NCI-H1930 (cell line): ENCODE measurements at regions not wholly inside any gene's neighbourhood (a gene's known extent, or its start where the extent isn't known, plus 50 kb on each side); places are given as distances from the start of the nearest gene placed in this dataset.

Source experiments
- DNase-seq, 2 experiments: peaks; one replicate each; lab custom pipeline; 2025; lab: John Stamatoyannopoulos, UW

- DNase-seq: no peak
These were observed 198.4 kb upstream of the KIAA1217 start for GRCh38 chr10:24010436-24010970.

- DNase-seq: no peak
These were observed 196.6 kb upstream of the KIAA1217 start for GRCh38 chr10:24012249-24012803.

GRCh38 chr10:24027107-24027506 lies 181.8 kb upstream of the KIAA1217 start:
- DNase-seq: no peak

DNA sequence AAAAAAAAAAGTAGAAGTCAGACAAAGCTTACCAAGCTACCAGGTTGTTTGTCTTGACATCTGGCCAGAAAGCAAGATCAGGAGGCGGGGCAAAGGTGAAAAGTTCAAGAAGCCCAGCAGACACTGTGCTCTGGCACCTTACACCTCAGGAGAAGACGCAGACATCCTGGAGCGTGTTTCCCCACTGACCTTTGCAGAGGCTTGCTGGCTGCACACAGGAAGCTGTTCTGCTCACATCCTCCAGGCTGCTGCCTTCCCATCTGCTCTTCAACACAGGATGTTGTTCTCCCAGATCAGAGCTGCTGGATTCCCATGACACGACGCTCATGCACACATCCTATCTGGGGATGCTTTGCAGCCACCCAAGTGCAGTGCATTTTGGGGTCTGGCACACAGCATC lies 174.4 kb upstream of the KIAA1217 start:
- DNase-seq: no peak

DNA sequence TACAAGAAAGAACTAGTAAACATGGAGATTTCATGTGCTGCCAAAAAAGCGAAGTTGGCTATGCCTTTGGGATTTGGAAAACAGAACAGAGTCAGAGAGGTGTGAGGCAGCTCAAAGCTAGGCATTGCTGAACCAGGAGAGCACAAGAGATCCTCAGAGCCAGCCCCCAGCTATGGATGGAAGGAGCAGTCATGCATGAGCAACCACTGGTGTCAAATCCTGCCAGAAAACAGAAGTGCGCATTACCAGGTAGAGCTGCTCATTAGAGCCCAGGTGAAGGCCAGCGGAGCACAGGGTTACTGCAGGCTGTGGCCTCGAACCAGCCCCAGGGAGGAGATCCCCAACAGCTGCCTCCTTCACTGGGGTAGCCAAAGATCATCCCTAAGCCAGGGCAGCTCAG lies 173.2 kb upstream of the KIAA1217 start:
- no peak for DNase-seq

DNA sequence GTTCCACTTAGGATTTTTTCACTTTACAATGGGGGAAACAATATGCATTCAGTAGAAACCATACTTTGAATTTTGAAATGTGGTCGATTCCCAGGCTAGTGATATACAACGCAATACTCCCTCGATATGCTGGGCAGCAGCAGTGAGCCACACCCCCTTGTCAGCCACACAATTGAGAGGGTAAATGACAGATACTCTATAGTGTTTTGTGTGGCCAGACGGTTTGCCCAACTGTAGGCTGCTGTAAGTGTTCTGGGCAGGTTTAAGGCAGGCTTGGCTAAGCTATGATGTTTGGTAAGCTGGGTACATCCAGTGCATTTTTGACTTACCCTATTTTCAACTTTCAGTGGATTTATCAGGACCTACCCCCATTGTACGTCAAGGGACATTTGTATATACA lies 169.6 kb upstream of the KIAA1217 start:
- no peak for DNase-seq

GRCh38 chr10:24039897-24040296 lies 169.0 kb upstream of the KIAA1217 start:
- DNase-seq: no peak

GRCh38 chr10:24041034-24041433 lies 167.9 kb upstream of the KIAA1217 start:
- no peak for DNase-seq

- DNase-seq: no peak
These were observed 167.1 kb upstream of the KIAA1217 start for GRCh38 chr10:24041834-24042233.

DNA sequence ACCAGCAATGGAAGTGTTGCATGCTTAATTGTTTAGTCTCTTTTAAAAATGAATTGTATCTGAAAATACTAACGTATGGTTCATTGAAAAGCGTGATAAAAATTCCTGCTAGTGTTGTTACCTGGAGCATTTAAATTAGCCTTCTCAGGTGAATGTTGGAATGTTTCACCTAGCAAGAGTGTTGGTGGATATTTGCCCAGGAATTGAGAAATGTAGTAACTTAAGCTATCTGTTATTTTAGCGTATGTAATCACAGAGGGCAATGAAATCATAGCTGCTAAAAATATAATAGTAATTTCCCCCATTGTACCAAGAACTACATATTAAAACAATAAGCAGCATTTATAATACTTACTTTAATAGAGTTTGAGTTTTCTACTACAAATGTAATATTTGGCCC lies 166.1 kb upstream of the KIAA1217 start:
- DNase-seq: no peak

- DNase-seq: no peak
These were observed 162.9 kb upstream of the KIAA1217 start for GRCh38 chr10:24046060-24046459.

DNA sequence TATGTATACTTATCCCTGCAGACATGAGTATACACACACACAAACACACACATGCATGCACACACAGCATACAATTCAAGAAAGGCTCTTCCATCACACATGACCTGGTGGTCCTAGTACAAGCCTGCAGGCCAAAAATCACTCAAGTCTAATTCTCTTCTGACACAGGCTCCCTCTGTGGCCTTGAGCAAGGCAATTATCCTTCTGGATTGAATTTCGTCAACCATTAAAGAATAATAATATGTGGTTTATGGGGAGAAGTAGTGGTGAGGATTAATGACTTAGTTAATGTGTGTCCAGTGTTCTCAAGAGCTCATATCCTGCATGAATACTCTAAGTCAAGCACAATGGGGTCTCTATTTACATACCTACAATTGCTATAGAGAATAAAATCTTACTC lies 161.8 kb upstream of the KIAA1217 start:
- no peak for DNase-seq

DNA sequence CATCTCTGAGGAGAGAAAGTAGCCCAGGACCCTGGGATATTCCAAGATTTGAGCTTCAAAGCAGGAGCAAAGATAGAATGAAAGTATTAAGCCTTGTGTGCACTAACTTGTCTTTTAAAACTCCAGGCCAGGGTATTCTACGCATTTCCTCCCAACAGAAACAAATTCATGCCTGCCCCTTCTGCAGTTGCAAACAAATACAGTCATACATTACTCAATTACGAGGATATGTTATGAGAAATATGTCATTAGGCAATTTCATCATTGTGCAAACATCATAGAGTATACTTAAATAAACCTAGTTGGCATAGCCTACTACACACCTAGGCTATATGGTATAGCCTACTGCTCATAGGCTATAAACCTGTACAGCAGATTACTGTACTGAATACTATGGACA lies 154.5 kb upstream of the KIAA1217 start:
- no peak for DNase-seq

DNA sequence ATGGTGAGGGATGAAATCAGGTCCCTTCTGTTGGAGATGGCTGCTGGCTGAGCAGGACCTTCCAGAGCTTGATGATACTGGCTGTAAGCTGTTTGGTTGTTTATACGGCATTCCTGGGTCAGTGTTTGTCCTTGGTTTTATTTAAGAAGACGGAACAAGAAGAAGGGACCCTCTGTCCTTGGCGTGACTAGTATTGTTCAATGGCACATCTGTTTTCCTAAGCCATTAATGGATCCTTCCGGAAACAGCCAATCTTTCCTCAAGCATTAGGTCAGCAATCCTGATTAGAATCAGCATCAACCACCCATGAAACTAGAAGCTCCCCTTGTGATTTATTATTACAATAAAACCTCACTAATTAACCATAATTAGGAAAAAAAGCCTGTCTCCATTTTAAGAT lies 128.7 kb upstream of the KIAA1217 start:
- no peak for DNase-seq

DNA sequence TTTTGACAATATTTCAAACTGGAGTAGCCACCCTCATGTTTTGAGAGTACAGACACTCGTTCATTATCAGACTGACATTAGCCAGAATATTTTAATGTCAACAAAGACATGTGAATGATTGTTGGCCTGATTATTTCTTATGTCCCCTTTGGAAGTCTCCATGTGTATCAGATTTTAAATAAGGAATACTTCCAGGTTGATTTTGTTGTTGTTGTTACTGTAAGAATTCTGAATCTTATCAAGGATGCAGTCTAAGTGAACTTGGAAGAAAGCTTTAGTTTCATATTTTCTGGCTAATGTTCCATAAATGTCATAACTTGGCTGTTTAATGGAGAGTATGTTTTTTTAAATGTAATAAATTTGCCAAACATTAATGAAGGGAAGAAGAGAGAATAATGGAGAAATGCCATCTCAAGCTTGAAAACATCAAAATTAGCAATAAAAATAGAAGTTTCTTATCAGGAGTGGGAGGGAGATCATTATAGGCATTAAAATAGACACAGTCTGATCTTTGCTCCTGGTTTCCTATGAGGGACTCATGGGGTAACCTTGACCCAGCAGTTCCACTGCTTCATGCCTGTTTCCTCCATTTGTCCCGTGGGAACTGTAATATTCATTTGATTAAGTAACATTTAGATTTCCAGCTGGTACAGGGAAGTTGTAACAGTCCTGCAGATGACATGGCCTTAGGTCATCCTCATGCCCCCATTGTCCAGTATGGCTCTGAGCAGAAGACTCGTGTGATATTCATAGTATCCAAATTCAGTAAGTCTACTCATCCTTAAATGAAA lies 122.4 kb upstream of the KIAA1217 start:
- no peak for DNase-seq

GRCh38 chr10:24091256-24091655 lies 117.7 kb upstream of the KIAA1217 start:
- no peak for DNase-seq

GRCh38 chr10:24096281-24096680 lies 112.7 kb upstream of the KIAA1217 start:
- DNase-seq: no peak

DNA sequence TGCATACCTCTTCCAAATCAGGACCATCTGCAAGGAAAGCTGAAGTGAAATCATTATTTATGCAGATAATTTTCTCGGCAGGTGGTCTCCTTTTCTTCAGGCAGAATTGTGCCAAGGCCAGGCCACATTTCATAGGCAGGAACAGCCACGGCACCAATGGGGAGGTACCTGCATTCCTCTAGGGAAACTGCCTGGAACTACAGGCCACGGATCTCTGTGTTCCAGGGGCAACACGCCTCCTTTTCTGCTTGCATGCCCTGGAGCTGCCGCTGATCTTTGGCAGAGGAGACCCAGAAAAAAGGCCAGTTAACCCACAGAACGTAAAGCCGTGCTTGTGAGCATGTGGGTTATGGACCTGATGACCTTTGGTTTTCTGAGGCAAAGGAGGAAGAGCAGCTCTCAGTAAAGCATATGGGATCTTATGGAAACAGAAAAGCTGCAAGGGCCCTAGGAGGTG lies 111.2 kb upstream of the KIAA1217 start:
- no peak for DNase-seq

- DNase-seq: no peak
These were observed 104.0 kb upstream of the KIAA1217 start for GRCh38 chr10:24104895-24105294.

DNA sequence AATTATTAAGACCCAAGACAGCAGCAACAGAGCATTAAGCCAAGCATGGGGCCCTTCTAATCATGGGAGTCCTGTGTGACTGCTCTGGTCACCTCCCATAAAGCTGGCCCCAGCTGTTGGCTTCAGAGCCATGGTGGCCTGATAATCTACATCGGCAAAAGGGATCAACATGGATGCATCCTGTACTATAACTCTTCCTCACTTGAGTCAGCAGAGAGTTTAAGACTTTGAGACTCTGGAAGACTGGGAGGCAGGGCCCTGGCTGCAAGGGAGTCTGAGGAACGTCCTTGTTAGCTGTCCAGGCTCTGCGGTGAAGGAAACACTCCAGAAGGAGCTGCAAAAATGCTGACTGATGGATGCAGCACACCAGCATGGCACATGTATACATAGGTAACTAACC lies 95.0 kb upstream of the KIAA1217 start:
- DNase-seq: no peak

- DNase-seq: no peak
These were observed 94.4 kb upstream of the KIAA1217 start for GRCh38 chr10:24114556-24114955.

DNA sequence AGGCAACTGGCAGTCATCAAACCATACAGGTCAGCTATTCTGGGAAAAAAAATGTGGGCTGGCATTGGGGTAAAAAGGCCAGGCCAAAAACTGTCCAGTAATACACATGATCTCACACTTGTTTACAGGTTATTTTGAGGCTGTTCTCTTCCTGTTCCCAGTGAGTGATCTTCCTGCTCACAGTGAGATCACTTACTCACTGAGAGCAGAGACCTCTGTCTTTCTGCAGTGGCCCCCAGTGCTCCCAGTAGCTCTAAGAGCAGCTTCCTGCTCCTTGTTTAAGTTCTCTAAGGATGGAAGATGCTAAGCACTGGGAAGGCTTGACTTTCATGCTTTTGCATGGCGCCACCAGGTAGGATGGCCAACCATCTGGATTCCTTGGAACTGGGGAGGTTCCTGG lies 93.5 kb upstream of the KIAA1217 start:
- no peak for DNase-seq

DNA sequence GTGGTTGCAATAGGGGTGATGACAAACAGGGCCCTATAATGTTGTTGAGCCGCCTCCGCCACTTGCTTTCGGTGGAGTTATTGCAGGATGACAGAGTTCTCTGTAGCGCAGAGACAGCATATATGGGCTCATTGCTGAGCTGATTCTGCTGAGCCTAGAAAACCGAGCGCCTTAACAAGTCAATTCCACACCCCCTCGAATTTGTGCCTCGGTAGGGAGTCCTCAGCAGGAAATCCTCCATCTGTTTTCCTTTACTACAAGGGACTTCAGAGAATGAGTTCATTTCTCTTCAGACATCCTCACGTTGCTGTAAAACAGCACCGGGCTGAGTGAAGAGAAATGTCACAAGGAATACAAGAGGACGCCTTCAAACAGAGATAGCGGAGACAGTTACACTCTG lies 90.7 kb upstream of the KIAA1217 start:
- DNase-seq: no peak

DNA sequence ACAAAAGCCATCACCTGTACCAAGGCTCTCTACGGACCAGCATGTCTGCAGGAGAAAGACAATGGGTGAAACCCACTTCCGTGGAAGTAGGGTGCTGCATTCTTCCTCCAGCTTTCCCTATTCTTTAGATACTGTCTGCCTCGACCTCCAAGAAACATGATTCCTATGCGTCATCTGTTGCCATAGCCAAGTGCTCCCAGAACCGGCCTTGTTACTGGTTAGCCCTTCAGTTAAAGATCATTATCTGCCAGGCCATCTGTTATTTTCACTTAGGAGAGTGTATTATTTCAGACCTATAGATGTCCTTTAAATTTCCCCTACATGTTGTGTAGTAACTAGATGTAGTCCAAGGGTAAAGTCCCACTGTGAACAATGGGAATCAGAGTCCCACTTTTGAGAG lies 89.0 kb upstream of the KIAA1217 start:
- no peak for DNase-seq
